Erythroblast (primary cell): ENCODE measurements at regions not wholly inside any gene's neighbourhood (a gene's known extent, or its start where the extent isn't known, plus 50 kb on each side); places are given as distances from the start of the nearest gene placed in this dataset.

ENCODE experiments used
- DNase-seq, 2 experiments: peaks; one replicate each; lab custom pipeline; 2025; lab: John Stamatoyannopoulos, UW
- GATA1 ChIP-seq: IDR thresholded peaks from 2 replicates; pipeline ENCODE4 v1.6.1; 2011; ENCODE audit warnings: low read depth, mild to moderate bottlenecking, control low read depth, low read length, moderate library complexity
- POLR2A ChIP-seq: IDR thresholded peaks from 2 replicates; pipeline ENCODE4 v1.6.1; 2011; ENCODE audit warnings: mild to moderate bottlenecking, low read length

DNA sequence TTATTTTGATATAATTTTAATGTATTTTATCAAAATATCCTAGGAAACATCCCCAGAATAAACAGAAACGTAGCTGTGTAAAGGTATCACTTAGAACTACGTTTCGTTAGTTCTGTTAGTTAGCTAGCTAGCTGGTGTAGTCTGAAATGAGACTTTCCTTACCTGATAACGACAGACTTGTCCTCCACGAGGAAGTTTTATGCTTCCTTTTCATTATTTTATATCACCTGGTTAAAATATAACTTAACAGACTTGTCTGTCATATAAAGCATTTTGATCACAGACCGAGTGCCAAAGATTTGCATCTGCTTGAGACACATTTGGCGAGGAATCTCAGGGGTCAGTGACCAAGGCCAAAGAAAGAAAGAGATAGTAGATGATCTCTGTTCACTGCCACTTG, 829.5 kb downstream of the VGLL3 start:
- TF ChIP-seq POLR2A = no peak
- no peak for TF ChIP-seq GATA1
- DNase-seq = no peak

- TF ChIP-seq POLR2A (no peak), GATA1 (no peak)
- DNase-seq = no peak
These were observed 838.3 kb downstream of the VGLL3 start for GRCh38 chr3:86152620-86153019.

DNA sequence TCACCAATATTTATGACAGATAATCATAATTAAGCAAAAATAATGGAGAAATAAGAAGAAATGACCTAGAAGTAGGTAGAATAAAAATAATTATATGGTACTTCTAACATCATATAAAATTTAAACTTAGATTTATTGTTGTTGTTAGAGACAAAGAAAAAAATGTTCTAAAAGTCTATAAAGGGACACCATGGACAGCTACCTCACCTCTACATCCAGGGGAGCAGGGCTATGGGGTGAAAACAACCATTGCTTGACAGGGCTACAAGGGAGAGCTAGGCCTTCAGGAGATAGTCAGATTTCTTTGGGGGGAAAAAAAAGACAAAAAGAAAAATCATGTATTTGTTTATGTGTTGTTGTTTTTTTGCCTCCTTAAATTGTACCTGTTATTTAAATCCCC, 841.9 kb downstream of the VGLL3 start:
- no peak for DNase-seq
- TF ChIP-seq GATA1 (no peak), POLR2A (no peak)

- TF ChIP-seq POLR2A (no peak), GATA1 (no peak)
- no peak for DNase-seq
These were observed 843.8 kb downstream of the VGLL3 start for GRCh38 chr3:86147119-86147518.

- no peak for DNase-seq
- no peak for TF ChIP-seq GATA1
- TF ChIP-seq POLR2A = no peak
These were observed 864.4 kb downstream of the VGLL3 start for GRCh38 chr3:86126552-86126951.
